ENCODE measurements at regions not wholly inside any gene's neighbourhood (a gene's known extent, or its start where the extent isn't known, plus 50 kb on each side); places are given as distances from the start of the nearest gene placed in this dataset.

- TF ChIP-seq SMC3 (IDR thresholded peaks at IDR 0.05; ENCODE audit: low read depth, low read length) (no peak), CTCF (conservative IDR thresholded peaks at IDR 0.05; ENCODE audit: low read depth, low read length) (no peak), POLR2A (IDR thresholded peaks at IDR 0.05; ENCODE audit: low read depth, low read length) (no peak), RAD21 (IDR thresholded peaks at IDR 0.05; ENCODE audit: low read length) (no peak), MAFK (IDR thresholded peaks at IDR 0.05; ENCODE audit: low read depth, low read length) (no peak), CEBPB (IDR thresholded peaks at IDR 0.05; ENCODE audit: low read depth, low read length) (no peak), CHD1 (IDR thresholded peaks at IDR 0.05; ENCODE audit: low read depth, low read length) (no peak), MAZ (IDR thresholded peaks at IDR 0.05; ENCODE audit: borderline replicate concordance, low read depth, low read length) (no peak), ELK1 (IDR thresholded peaks at IDR 0.05; ENCODE audit: borderline replicate concordance, low read depth, low read length) (no peak), USF2 (IDR thresholded peaks at IDR 0.05; ENCODE audit: low read depth, low read length) (no peak), NFE2L2 (IDR thresholded peaks at IDR 0.05; ENCODE audit: low read depth, low read length) (no peak), FOS (IDR thresholded peaks at IDR 0.05; ENCODE audit: low read depth, low read length) (no peak)
These were observed 121.6 kb upstream of the ST8SIA2 start for GRCh38 chr15:92272106-92272505.

All from IMR-90 (cell line).